ENCODE measurements at regions not wholly inside any gene's neighbourhood (a gene's known extent, or its start where the extent isn't known, plus 50 kb on each side); places are given as distances from the start of the nearest gene placed in this dataset.

DNA sequence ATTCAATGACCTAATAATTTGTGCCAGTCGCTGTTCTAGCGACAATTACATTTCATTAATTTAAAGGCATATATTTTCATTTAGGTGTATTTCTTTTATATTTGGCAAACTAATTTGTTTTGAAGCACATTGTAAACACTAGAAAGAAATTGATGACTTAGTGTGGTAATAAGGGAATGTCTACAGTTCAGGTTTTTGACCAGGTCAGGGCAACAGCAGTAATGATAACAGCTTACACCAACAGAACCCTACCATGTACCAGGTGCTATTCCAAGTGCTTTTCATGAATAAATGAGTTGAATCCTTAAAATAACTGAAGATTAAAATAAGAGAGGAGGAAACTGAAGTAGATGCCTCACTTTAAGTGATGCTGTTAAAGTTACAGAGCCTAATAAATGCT is 85.4 kb upstream of the SLC38A2 start:
- H3K4me1 Mint-ChIP-seq: no peaks in the 10 kb centered on the region
- DNase-seq (ENCODE audit: low read depth, low spot score): no peak
- H3K27ac Mint-ChIP-seq (ENCODE audit: unreplicated experiment): no peak overlapping the region
- no peaks in the 10 kb centered on the region for H3K36me3 Mint-ChIP-seq (ENCODE audit: low read depth)
- TF ChIP-seq, protein P1, sequence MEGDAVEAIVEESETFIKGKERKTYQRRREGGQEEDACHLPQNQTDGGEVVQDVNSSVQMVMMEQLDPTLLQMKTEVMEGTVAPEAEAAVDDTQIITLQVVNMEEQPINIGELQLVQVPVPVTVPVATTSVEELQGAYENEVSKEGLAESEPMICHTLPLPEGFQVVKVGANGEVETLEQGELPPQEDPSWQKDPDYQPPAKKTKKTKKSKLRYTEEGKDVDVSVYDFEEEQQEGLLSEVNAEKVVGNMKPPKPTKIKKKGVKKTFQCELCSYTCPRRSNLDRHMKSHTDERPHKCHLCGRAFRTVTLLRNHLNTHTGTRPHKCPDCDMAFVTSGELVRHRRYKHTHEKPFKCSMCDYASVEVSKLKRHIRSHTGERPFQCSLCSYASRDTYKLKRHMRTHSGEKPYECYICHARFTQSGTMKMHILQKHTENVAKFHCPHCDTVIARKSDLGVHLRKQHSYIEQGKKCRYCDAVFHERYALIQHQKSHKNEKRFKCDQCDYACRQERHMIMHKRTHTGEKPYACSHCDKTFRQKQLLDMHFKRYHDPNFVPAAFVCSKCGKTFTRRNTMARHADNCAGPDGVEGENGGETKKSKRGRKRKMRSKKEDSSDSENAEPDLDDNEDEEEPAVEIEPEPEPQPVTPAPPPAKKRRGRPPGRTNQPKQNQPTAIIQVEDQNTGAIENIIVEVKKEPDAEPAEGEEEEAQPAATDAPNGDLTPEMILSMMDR (conservative IDR thresholded peaks at IDR 0.05): no peak
- no peaks in the 10 kb centered on the region for H3K9me3 Mint-ChIP-seq
- H3K27me3 Mint-ChIP-seq (ENCODE audit: low read depth): no peaks in the 10 kb centered on the region
- no peak overlapping the region for H3K4me3 Mint-ChIP-seq

DNA sequence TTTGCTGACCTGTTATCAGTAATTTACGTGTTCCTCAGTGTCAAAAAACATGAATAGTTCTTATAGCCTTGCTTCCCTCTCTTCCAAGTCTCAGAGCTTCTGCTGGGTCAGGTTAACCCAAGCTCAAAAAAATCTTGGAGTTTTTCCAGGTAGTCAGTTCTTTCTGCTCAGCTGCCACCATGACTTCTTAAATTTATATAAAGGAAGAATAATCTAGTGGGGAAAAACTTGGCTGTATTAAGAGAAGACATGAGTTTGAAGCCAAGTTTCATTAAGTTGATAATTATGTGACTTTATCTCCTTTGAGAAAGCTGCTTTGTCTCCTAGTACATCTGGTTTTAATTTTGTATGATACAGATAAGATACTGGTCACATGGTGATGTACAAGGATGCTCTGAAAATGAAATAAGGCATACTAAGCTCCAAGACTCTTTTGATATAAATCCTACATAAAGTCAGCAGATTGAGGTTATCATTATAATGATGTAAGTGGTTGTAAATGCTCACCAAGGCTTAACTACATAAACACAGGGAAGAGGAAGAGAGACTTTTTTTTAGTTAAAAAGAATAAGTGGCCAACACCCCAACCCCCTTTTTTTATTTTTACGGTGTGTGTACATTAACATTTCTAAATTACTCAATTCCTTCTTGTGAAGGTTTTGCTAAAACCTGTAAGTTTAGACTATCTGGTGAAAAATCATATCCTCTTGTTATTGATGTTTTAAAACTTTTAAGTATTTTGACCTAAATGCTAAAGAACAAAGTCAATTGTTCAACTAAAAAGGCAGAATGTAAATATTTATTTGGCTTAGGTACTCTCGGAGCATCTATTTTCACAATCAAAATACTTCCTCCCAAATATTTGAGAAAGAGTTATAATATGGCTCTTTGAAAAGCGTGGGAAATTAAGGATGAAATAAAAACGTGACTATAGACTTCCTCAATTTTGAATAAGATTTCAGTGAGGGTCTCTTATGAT is 84.1 kb upstream of the SLC38A2 start:
- Mint-ChIP-seq H3K9me3 (no peaks in the 10 kb centered on the region), H3K36me3 (ENCODE audit: low read depth) (no peaks in the 10 kb centered on the region), H3K27me3 (ENCODE audit: low read depth) (no peaks in the 10 kb centered on the region), H3K4me1 (no peaks in the 10 kb centered on the region), H3K4me3 (no peak overlapping the region), H3K27ac (ENCODE audit: unreplicated experiment) (no peak overlapping the region)
- DNase-seq (ENCODE audit: low read depth, low spot score): no peak
- TF ChIP-seq, protein P1 (conservative IDR thresholded peaks at IDR 0.05): no peak

DNA sequence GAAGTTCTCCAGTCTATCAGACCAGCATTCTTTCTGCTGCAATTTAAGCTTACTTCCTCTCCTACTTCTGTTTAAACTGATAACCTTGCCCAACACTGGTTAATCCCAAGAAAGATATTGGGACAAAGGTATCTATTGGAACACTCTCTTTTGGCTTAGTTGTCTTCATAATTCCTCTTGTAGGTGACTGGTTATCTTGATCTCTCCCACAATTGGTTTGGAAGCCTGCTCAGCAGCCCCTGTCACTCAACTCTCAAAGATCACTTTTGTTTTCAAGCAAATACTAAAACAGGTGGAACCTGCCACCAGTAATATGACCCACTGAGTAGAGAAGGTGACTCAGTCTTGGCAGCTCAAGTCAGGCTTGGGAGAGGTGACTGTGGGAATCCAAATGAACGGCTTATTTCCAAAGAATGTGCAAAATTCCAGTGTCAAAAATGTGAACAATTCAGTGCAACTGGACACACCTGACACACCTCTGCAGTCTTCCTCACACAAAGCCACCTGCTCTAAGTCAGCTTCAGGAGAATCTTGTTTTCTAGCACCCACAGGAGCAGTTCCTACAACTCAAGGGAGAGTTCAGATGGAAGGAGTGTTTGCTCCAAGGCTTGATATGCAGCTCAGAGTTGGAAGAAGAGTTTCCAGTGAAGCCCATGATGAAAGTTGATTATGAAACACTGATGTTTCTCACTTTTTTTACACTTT is 83.2 kb upstream of the SLC38A2 start:
- no peaks in the 10 kb centered on the region for H3K4me1 Mint-ChIP-seq
- H3K9me3 Mint-ChIP-seq: no peaks in the 10 kb centered on the region
- TF ChIP-seq, protein P1 (conservative IDR thresholded peaks at IDR 0.05): no peak
- H3K27me3 Mint-ChIP-seq (ENCODE audit: low read depth): no peaks in the 10 kb centered on the region
- DNase-seq (ENCODE audit: low read depth, low spot score): no peak
- no peak overlapping the region for H3K27ac Mint-ChIP-seq (ENCODE audit: unreplicated experiment)
- H3K36me3 Mint-ChIP-seq (ENCODE audit: low read depth): no peaks in the 10 kb centered on the region
- no peak overlapping the region for H3K4me3 Mint-ChIP-seq

DNA sequence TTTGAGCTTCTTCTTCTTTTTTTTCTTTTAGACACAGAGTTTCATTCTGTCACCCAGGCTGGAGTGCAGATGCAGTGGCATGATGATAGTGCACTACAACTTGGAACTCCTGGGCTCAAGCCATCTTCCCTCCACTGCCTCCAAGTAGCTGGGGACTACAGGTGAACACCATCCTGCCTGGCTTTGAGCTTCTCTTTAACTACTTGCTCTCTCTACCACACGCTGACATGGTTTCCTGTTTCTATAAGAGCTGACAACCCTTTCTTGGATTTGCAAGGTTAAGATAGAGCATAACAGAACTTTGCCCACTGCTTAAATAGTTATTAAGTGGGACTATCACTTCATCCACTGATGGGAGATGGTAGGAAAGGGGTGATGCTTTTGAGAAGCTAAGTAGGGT is 82.4 kb upstream of the SLC38A2 start:
- H3K9me3 Mint-ChIP-seq: no peaks in the 10 kb centered on the region
- no peak overlapping the region for H3K4me3 Mint-ChIP-seq
- DNase-seq (ENCODE audit: low read depth, low spot score): no peak
- no peak overlapping the region for H3K27ac Mint-ChIP-seq (ENCODE audit: unreplicated experiment)
- TF ChIP-seq, protein P1 (conservative IDR thresholded peaks at IDR 0.05): no peak
- no peaks in the 10 kb centered on the region for H3K27me3 Mint-ChIP-seq (ENCODE audit: low read depth)
- no peaks in the 10 kb centered on the region for H3K36me3 Mint-ChIP-seq (ENCODE audit: low read depth)
- H3K4me1 Mint-ChIP-seq: peaks cover 2% of the 10 kb centered on the region

DNA sequence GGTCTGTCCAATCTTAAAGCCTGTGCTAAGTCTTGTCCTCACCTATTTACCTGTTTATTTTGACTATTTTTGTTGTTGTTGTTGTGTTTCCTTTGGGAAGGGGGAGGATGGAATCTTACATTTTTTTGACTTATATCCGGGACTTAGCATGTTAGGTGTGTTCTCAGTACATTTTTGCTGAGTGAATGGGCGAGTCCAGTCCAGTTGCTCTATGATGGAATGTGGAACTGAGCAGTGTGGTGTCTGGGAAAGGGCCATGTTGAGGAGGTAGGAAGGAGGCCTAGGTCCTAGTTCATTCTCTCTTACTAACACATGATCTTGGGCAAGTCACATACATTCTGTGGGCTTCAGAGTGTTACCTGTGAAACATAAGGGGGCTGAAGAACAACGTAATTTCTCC is 80.9 kb upstream of the SLC38A2 start:
- H3K9me3 Mint-ChIP-seq: no peaks in the 10 kb centered on the region
- no peak overlapping the region for H3K4me3 Mint-ChIP-seq
- H3K4me1 Mint-ChIP-seq: peaks cover 10% of the 10 kb centered on the region
- TF ChIP-seq, protein P1 (conservative IDR thresholded peaks at IDR 0.05): no peak
- no peak overlapping the region for H3K27ac Mint-ChIP-seq (ENCODE audit: unreplicated experiment)
- H3K27me3 Mint-ChIP-seq (ENCODE audit: low read depth): no peaks in the 10 kb centered on the region
- no peaks in the 10 kb centered on the region for H3K36me3 Mint-ChIP-seq (ENCODE audit: low read depth)
- no peak for DNase-seq (ENCODE audit: low read depth, low spot score)
